ENCODE measurements at regions not wholly inside any gene's neighbourhood (a gene's known extent, or its start where the extent isn't known, plus 50 kb on each side); places are given as distances from the start of the nearest gene placed in this dataset.

DNA sequence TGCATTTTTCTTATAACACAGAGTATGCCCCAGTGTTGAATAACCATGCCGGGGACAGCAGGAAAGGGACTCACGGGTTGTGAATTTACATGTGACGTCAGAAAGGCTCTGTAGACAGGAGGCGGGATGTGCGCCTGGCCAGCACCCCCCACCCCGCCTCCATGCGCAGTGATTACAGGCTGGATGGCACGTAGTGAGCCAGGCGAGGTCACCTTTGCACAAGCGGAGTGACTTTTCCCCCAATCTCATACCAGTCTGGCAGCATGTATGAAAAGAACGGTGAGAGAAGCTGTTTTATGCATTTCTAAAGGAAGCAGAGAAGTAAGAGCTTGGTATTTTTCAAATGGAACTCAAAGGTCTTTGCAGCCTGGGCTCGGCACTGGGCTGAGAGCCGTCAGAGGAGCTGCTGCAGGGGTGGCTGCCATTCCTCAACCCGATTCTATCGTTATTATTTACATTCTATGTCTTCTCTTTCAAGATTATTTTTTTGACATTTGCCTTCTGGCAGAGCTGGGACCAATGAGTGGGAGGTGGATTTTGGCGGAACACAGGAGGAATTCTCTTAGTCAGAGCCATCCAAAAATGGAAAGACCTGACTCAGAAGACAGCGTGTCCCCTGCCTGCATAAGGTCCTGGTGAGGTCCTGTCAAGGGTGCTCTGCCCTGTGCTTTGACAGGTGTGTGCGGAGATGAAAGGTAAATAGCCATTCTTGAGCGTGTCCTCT is 115.6 kb upstream of the SLC45A1 start:
- no peak for DNase-seq

GRCh38 chr1:8201331-8201861 is 116.5 kb upstream of the SLC45A1 start:
- no peak for DNase-seq

- DNase-seq, result no peak
These were observed 117.4 kb upstream of the SLC45A1 start for GRCh38 chr1:8200317-8201115.

DNA sequence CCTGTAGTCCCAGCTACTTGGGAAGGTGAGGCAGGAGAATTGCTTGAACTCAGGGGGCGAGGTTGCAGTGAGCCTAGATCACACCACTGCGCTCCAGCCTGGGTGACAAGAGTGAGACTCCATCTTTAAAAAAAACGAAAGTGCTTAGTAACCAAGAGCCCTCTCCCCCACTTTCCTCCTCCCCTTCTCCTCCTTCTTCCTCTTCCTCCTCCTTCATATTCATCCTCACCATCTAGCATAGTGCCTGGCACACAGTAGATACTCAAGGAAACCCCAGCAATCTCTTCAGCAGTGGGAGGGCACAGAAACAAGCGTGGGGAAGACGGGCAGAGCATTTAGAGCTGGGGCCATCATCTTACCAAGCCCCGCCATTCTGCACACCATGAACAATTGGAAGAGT is 119.4 kb upstream of the SLC45A1 start:
- DNase-seq, result no peak

DNA sequence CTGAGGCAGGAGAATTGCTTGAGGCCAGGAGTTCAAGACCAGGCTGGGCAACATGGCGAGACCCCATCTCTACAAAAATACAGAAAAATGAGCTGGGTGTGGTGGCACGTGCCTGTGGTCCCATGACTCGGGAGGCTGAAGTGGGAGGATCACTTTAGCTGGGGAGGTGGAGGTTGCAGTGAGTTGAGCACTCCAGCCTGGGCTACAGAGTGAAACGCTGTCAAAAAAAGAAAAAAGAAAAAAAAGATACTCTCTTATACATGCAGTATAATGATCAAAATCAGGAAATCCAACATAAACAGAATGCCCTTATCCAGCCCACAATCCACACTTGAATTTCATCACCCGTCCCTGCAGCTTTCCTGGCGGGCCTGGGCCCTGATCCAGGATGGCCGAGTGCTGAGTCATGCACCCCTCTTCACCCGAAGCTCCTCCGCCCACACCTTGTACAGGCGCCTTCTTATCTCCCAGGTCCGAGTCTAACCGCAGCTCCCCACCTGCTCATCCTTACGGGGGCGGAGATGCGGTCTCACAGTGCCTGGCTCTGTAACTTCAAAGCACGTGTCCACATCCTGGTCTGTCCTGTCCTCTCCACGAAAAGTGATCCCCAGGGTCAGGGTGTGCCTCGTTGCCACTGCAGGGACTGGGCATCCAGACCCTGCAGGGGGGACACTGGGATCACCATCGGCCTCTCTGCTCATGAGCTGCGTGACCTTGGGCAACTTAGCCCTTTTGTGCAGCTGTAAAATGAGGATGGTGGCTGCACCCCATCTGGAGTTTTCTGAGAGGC is 120.2 kb upstream of the SLC45A1 start:
- no peak for DNase-seq

DNA sequence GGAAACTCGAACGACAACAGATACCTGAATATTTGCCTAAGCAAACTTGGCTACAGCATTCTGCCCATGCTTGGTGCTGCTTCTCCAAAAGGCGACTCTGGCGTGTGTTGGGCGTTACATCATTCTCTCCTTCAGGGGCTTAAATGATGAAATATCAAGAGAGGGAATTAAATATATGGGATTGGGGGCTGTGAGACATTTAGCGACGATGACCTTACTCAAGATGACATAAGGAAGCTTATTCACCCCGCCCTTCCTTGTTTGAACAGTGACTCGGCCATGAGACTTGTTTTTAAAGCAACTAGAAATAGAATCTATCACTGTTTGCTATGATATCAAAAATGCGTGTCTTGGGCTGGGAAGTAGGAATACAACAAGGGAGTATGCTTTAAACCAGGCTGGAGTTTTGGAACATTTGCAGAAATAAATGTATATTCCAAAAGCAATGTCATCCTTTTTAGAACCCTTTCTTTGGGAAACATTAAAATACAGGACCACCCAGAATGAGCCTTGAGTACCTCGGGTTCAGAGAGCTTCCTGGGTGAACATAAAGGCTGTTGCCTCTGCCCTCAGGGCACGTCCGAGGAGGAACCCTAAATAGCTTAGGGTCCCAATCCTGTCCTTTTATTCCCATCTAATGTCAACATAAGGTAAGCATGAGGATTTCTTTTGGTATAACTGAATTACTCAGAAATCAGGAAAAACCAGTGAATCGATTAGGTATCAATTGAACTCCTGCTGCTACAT is 123.3 kb upstream of the SLC45A1 start:
- DNase-seq, result no peak

- DNase-seq, result no peak
These were observed 124.0 kb upstream of the SLC45A1 start for GRCh38 chr1:8193840-8194406.

DNA sequence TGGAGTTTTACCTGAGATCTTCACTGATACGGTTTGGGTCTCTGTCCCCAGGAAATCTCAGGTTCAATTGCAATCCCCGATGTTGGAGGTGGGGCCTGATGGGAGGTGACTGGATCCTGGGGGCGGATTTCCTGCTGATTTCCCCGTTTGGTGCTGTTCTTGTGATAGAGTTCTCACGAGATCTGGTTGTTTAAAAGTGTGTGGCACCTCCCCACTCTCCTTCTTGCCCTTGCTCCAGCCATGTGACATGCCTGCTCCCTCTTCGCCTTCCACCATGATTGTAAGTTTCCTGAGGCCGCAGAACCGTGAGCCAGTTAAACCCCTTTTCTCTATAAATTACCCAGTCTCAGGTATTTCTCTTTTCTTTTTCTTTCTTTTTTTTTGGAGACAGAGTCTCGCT is 126.4 kb upstream of the SLC45A1 start:
- DNase-seq, result no peak

- DNase-seq, result no peak
These were observed 127.9 kb upstream of the SLC45A1 start for GRCh38 chr1:8189931-8190483.

DNA sequence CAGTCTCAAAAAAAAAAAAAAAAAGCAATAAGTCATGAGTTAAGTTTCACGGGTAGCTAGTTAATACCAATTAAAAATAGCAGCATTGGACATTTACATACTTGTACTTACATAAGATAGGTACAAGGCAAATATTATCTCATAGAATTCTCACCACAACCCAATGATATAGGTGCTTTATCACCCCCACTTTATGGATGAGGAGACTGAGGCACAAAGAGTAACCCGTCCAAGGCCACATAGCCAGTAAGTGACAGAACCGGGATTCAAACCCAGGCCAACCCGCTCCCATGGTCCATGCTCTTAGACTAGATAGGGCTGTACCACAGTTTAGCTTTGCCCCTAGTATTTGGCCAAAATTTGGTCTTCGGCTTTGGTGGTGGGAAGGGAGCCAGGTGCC is 132.5 kb upstream of the SLC45A1 start:
- no peak for DNase-seq

DNA sequence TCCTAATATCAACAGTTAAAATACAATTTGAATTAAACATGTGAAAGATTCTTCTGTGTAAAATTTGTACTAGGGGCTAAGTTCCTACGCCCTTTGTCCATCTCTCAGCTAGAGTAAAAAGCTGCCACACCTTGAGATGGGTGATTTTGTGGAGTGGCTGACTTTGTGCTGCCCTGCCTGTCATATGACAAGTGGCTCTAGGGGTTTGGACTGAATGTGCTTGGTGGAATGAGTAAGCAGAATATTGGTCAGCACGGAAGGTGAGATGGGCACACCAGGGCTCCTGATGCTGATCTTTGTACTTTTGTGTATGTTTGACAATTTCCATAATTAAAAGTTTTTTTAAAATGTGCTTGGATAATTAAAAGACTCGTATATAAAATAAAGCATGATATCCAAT is 133.6 kb upstream of the SLC45A1 start:
- no peak for DNase-seq

DNA sequence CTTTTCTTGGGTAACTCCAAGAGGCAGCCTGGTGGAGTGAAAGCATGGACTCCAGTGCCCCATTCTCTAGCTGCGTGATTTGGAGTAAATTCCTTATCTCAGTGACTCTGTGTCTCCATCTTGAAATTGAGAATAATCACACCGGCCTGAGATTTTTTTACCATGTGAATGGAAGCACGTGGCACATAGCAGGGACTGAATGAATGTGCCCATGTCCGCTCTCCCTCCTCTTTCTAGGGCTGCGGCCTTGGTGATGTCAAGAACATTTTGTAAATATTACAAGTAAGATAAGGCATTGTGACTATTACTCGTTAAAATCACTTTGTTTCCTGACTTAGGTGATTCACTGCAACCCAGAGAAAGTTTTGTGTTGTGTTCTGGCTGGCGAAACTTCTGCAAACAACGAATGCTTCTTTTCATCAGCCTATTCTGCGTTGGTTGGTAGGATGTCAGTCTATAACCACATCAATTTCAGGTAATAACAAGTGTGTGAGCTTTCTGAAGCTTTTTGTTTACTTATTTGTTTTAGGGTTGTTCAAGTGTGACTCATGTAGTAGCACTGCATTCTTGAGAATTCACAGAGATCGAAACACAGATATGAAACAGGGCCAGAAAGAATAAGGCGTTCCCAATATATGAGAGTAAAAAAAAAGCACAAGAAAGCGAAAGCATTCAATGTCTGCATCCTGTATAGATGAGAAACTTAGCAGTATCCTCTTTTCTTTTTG is 135.7 kb upstream of the SLC45A1 start:
- no peak for DNase-seq

DNA sequence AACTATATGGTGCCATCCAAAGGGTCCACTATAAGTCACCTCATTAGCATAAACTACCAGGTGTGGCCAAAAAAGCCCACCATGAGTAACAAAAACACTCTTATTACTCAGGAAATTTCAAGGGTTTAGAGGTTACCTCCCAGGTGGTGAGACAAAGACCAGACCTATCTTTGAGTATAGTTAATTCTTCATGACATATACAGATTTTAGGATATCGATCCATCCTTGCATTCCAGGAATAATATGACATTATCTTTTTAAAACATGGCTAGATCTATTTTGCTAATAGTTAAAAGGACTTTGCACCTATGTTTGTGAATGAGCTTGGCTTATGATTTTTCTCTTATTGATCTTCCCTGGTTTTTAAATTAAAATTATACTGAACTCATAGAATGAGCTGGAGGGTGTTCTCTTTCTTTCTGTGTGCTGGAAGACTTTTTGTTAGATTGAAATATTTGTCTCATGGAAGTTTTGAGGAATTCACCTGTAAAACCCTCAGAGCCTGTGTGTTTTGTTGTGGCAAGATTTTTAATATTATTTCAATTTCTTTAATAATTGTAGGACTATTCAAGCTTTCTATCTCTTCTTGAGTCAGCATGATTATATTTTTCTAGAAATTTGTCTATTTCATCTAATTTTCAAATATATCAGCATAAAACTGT is 138.7 kb upstream of the SLC45A1 start:
- no peak for DNase-seq

GRCh38 chr1:8176279-8176678 is 141.6 kb upstream of the SLC45A1 start:
- no peak for DNase-seq

DNA sequence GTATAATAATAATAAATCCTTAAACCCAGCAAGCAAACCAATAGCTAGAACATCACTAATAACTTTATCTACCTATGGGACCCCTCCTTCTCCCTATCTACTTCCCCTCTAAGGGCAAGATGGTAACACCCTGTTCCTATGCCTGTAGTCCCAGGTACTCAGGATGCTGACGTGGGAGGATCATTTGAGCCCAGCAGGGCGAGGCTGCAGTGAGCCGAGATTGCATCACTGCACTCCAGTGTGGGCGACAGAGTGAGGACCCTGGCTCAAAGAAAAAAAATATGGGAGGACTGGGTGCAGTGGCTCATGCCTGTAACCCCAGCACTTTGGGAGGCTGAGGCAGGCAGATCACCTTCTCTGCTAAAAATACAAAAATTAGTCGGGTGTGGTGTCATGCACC is 143.1 kb upstream of the SLC45A1 start:
- no peak for DNase-seq

GRCh38 chr1:8171751-8172464 is 145.8 kb upstream of the ERRFI1 start:
- no peak for DNase-seq

DNA sequence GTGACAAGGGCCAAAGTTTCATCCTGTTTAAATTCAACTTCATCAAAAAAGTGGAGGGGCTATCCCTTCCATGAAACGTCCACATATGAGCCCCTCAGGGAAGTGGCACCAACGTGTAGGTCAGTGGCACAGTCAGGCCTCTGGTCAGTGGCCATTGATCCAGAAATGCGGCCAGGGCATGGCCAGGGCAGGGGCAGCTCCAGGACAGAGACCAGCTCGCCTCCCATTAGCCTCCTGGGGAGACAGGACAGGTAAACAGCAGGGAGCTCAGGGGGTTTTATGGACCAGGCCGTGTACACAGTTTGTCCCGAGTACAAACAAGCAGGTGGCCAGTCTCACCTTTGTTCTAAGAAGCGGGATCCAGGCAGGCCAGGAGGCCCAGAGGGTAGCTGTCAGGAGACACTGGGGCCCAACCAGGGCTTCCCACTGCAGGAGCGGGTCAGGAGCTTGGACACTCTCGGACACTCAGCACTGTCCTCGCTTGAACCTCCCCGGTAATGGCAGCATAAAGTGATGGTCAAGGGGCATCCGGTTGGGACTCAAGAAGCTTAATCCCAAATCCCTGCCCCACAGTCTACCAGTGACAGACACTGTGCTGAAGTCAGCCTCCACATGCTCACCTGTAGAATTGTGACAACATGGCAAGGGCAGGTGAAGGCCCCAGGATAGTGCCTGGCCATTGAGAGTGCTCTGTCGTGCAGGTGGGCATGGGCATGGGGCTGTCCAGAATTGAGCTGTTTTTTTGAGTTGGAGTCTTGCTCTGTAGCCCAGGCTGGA is 144.1 kb upstream of the ERRFI1 start:
- DNase-seq, result no peak

- DNase-seq, result no peak
These were observed 143.4 kb upstream of the ERRFI1 start for GRCh38 chr1:8169364-8170058.

DNA sequence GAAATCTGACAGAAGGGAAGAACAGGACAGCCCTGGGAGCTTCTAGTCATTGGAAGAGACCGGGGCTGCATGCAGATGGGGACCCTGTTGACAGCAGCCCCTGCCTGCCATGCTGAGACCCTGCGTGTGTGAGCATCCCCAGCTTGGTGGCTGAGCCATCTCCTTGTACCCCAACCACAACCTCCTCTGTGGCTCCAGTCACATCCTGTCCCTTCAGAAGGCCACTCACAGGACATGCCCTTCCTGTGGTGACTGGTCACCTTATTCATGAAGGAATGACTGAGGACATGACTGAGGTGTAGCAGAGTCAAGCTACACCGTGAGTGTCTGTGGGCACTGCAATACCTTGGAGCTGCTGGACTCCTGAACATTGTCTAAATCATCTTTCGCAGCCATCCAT is 141.8 kb upstream of the ERRFI1 start:
- no peak for DNase-seq

All from GDM1 (cell line).